ENCODE measurements at regions not wholly inside any gene's neighbourhood (a gene's known extent, or its start where the extent isn't known, plus 50 kb on each side); places are given as distances from the start of the nearest gene placed in this dataset.

DNA sequence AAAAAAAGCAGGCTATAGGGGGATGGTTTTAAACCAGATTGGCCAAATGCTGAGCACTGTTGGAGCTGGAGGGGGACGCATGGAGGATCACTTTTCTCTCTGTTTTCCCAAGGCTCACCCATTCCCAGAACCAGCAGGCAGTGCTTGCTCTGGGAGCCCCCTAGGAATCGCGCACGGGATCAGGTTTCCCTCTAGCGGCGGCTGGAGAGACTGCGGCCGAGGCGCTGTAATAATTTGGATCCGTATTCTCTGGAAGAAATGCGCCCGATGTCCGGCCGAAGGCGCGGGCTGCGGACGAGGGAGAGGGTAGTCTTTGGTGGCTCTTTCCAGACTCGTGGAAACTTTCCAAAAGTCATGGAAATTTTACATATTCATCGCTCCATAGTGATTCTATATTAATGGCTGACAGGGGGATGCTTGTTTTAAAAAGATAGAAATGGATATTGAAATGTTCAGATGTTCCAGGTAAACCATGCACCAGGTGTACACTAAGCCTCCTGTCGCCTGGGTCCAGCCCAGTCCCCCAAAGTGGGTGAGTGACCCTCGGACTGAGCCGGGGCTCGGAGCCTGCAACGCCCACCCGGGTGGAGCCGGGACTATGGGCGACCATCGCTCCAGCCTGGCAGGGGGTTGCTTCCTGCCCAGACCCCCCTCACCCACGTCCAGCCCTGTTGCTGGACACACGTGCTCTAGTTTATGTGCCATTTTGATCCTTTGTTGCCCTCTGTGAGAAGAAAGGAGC lies 78.7 kb upstream of the PHACTR3 start:
- no peaks in the 10 kb centered on the region for H3K9me3 Mint-ChIP-seq
- intact Hi-C loops (cut with micrococcal nuclease) = no loop called here
- DNase-seq = peak; percentile 77
- H3K4me3 Mint-ChIP-seq = no peak overlapping the region
- H3K27me3 Mint-ChIP-seq = peaks cover 39% of the 10 kb centered on the region
- peaks cover 2% of the 10 kb centered on the region for H3K4me1 Mint-ChIP-seq
- H3K27ac Mint-ChIP-seq = no peak overlapping the region
- H3K36me3 Mint-ChIP-seq (ENCODE audit: low read depth) = no peaks in the 10 kb centered on the region

GRCh38 chr20:59526242-59527225 lies 77.8 kb upstream of the PHACTR3 start:
- no peaks in the 10 kb centered on the region for H3K36me3 Mint-ChIP-seq (ENCODE audit: low read depth)
- H3K4me1 Mint-ChIP-seq = peaks cover 2% of the 10 kb centered on the region
- H3K27me3 Mint-ChIP-seq = peaks cover 39% of the 10 kb centered on the region
- H3K27ac Mint-ChIP-seq = no peak overlapping the region
- no peaks in the 10 kb centered on the region for H3K9me3 Mint-ChIP-seq
- H3K4me3 Mint-ChIP-seq = no peak overlapping the region
- intact Hi-C loops (cut with micrococcal nuclease) = no loop called here
- peak; percentile 48 for DNase-seq

DNA sequence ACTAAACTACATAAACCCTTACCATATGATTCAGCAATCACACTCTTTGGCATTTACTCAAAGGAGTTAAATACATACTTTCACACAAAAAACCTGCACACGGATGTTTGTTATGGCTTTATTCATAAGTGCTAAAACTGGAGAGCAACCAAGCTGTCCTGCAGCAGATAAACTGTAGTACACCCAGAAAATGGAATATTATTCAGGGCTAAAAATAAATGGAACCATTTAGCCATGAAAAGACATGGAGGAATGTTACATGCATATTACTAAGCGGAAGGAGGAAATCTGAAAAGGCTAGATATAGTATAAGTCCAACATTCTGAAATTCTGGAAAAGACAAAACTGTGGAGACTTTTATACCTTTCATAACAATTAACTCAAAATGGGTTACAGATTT lies 73.6 kb upstream of the PHACTR3 start:
- H3K9me3 Mint-ChIP-seq = no peaks in the 10 kb centered on the region
- intact Hi-C loops (cut with micrococcal nuclease) = no loop called here
- no peak overlapping the region for H3K4me3 Mint-ChIP-seq
- no peaks in the 10 kb centered on the region for H3K4me1 Mint-ChIP-seq
- peaks cover 10% of the 10 kb centered on the region for H3K27me3 Mint-ChIP-seq
- H3K36me3 Mint-ChIP-seq (ENCODE audit: low read depth) = no peaks in the 10 kb centered on the region
- DNase-seq = peak; percentile 16
- no peak overlapping the region for H3K27ac Mint-ChIP-seq

GRCh38 chr20:59537991-59538390 lies 66.3 kb upstream of the PHACTR3 start:
- intact Hi-C loops (cut with micrococcal nuclease) = no loop called here
- DNase-seq = peak; percentile 13
- no peaks in the 10 kb centered on the region for H3K36me3 Mint-ChIP-seq (ENCODE audit: low read depth)
- peaks cover 15% of the 10 kb centered on the region for H3K27me3 Mint-ChIP-seq
- no peak overlapping the region for H3K27ac Mint-ChIP-seq
- no peaks in the 10 kb centered on the region for H3K9me3 Mint-ChIP-seq
- H3K4me3 Mint-ChIP-seq = no peak overlapping the region
- H3K4me1 Mint-ChIP-seq = no peaks in the 10 kb centered on the region

GRCh38 chr20:59547596-59547995 lies 56.7 kb upstream of the PHACTR3 start:
- Mint-ChIP-seq H3K4me3 (no peak overlapping the region), H3K9me3 (no peaks in the 10 kb centered on the region), H3K27ac (no peak overlapping the region), H3K4me1 (no peaks in the 10 kb centered on the region), H3K27me3 (peaks cover 9% of the 10 kb centered on the region), H3K36me3 (ENCODE audit: low read depth) (no peaks in the 10 kb centered on the region)
- intact Hi-C loops (cut with micrococcal nuclease) = no loop called here
- DNase-seq = peak; percentile 19

All from activated CD4-positive, alpha-beta T cell treated with anti-CD3 and anti-CD28 coated beads, Interleukin-2, amount 10 ng/mL, durations not matched to agents 24 days and 14 days (primary cell).